Astrocyte of the spinal cord (primary cell): ENCODE measurements at regions not wholly inside any gene's neighbourhood (a gene's known extent, or its start where the extent isn't known, plus 50 kb on each side); places are given as distances from the start of the nearest gene placed in this dataset.

Experiments used
- DNase-seq: peaks from one replicate; pipeline ENCODE4 v3.0.0; 2011; ENCODE audit warnings: low read depth, low spot score
- H3K4me3 ChIP-seq: 2 replicates; pipeline ENCODE4 v1.5.1; 2011; ENCODE audit warnings: low read depth, mild to moderate bottlenecking, low read length, moderate library complexity
- in situ Hi-C: cut with HindIII; loops from 2 replicates; pipeline ENCODE4 v1.10.0; 2017; ENCODE audit warnings: low sequenced_read_pairs
- TF ChIP-seq, protein P1 (sequence below): IDR thresholded peaks from 2 replicates; pipeline ENCODE4 v1.5.1; 2012; ENCODE audit warnings: low read depth, mild to moderate bottlenecking, low read length, inconsistent platforms

DNA sequence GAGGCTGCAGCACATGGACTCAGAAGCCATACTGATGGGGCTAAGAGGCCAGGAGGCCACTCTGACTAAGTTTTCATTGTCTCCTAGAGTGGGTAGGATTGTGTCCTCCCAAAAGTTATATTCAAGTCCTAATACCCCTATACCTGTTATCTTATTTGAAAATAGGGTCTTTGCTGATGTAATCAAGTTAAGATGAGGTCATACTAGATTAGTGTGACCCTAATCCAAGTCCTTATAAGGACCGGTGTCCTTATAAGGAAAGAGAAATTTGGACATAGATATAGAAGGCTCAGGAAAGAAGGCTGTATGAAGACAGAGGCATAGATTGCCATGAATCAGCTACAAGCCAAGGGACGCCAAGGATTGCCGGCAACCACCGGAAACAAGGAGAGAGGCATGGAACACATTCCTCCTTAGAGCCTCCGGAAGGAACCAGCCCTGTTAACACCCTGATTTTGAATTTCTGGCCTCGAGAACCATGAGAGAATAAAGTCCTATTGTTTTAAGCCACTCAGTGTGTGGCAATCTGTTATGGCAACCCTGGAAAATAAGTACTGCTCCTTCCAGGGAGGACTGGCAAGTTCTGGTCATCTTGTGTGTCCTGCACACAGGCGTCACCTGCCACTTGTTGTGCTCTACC, 157.0 kb downstream of the EMX2 start:
- no peak overlapping the region for H3K4me3 ChIP-seq
- TF ChIP-seq, protein P1, sequence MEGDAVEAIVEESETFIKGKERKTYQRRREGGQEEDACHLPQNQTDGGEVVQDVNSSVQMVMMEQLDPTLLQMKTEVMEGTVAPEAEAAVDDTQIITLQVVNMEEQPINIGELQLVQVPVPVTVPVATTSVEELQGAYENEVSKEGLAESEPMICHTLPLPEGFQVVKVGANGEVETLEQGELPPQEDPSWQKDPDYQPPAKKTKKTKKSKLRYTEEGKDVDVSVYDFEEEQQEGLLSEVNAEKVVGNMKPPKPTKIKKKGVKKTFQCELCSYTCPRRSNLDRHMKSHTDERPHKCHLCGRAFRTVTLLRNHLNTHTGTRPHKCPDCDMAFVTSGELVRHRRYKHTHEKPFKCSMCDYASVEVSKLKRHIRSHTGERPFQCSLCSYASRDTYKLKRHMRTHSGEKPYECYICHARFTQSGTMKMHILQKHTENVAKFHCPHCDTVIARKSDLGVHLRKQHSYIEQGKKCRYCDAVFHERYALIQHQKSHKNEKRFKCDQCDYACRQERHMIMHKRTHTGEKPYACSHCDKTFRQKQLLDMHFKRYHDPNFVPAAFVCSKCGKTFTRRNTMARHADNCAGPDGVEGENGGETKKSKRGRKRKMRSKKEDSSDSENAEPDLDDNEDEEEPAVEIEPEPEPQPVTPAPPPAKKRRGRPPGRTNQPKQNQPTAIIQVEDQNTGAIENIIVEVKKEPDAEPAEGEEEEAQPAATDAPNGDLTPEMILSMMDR, result no peak
- in situ Hi-C loops, result no loop called here
- no peak for DNase-seq

DNA sequence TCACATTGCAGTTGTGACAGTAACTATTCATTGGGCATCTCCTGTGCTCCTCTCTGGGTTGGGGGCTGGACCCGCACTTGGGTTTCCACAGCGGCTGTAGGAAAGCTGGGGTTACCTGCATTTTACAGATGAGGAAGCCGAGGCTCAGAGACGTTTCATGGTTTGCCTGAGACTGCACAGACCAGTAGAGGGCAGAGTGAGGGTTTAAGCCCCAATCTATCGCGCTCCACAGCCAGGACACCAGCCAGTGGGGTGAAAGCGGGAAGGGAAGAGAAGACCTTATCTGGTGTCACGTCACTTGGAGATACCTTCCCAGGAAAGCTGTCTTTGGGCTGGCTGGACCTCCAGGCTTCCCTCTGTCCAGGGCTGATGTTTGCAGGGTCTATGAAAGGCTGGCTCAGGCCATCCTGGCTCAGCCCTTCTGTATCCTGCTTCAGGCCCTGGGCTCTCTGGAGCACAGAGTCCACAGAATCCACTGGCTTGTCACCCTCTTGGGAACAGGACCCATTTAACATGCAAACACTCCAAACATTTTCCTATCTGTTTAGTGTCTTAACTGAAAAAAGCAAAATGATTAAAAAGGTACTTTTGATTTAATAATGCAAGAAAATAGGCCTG, 167.7 kb downstream of the EMX2 start:
- in situ Hi-C loops, result no loop called here
- no peak overlapping the region for H3K4me3 ChIP-seq
- DNase-seq, result no peak
- TF ChIP-seq, protein P1, result no peak

DNA sequence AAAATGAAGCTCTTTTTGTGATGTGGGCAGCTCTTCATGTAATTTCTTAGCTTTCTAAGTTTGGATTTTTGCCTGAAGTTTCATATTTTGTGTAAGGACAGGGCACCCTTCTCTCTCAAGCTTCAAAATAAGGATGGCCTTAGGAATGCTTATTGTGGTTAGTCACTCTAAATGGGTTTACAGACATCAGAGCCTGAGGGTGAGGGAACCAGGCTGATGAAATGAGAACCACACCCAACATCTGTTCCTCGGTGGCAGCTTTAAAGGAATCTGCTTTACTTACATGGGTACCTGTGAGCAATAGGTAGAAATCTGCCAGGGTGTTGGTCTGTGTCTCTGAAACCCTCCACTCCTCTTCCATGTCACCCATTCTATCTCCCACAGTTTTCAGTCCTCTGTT, 174.3 kb downstream of the EMX2 start:
- in situ Hi-C loops, result no loop called here
- no peak overlapping the region for H3K4me3 ChIP-seq
- no peak for DNase-seq
- TF ChIP-seq, protein P1, result no peak

DNA sequence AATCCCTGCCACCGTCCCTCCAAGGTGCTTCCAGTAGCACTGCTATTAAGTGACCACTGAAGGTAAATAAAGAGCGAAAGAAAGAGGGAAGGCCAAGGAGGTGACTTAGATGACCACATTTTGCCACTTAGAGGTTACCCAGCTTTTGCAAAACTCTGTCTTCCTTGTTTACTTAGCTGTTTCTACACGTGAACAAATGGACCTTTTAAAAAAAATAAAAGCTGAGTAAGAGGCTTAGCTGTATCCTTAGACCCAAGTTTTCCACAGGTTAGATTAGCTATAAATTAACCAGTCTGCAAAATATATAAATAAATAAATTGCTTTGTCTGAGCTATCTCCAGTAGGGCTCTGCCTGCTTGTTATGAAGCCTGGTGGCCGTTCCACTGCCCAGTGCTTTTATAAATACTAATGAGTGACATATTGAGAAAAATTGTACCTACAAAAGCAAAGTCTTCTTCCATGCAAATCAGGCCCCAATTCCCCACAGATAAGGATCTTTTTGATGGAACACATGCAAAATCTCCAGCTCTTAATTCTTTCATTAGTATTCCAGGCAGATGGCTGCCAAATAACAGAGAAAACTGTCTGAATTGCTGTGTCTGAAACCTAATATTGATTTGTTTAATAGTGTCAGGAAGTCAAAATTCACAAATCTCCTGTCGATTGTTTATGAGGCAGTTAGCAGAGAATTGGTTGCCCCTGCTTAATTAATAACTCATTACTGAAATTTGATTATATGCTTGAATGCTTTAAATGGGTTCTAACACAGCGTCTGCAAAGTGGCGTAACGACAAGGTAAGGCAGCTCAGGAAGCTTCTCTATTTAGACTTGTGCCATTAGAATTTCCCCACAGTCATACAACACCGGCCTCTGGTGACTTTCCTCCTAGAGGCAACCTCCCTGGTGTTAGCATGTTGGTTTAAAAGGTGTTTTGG, 176.7 kb downstream of the EMX2 start:
- no peak overlapping the region for H3K4me3 ChIP-seq
- no peak for DNase-seq
- in situ Hi-C loops, result no loop called here
- TF ChIP-seq, protein P1, result no peak

DNA sequence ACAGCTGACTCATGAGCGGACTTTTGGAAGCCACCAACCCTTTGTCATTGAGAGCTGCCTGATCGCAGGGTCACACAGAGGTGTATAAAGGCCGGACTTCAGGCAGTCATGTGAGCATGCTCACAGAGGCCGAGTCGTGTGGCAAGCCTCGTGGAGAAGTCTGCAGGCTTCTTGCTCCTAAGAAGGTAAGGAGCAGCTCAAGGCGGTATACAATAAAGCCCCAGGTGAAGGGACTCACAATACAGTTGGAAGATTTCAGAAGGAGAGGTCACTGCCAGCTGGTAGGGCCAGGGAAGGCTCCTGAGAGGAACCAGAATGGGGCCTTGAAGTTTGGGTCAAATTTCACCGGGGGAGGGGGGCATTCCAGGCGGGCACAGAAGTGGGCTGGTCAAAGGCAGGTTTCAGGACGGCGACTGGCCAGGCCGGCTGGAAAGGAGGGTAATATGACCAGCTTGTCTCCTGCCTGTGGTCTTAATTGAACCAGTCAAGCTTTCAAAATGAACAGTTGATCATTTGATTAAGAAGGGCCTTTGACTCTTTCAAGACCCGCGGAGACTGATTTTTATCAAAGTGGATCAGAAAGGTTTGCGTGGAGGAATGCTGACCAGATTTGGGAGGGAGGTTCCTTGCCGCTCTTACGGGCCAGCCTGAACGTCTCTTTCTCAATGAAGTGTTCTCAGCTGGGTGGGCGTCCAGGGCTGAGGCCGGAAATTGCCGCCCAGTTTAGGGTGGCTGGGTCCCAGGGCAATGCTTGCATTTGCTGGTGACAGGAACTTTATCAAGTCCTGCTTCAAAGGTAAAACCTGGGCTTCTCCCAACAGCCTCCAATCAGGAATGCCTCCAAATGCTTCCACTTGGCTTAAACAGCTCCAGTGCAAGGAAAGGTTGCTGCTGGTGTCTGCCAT, 178.6 kb downstream of the EMX2 start:
- H3K4me3 ChIP-seq, result no peak overlapping the region
- in situ Hi-C loops, result no loop called here
- DNase-seq, result no peak
- TF ChIP-seq, protein P1, result no peak

DNA sequence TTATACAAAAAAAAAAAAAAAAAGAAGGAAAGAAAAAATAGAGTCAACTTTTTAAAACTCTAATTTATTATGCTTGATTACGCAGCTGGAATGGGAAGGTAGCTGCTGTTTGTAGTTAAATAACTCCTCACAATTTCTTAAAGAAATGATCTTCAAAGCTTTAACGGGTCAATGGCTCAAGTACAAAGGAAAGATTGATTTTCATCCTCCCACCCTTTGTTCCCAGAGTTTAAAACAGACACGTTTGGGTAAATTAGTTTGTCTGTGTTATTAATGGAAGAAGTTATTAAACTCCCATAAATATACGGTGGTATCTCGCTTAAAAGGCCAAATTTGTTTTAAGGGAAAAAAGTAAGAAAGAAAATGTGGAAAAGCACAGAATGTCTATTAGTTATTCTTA, 179.3 kb downstream of the EMX2 start:
- no peak for DNase-seq
- no peak overlapping the region for H3K4me3 ChIP-seq
- TF ChIP-seq, protein P1, result no peak
- in situ Hi-C loops, result no loop called here
